HAP-1 (cell line): ENCODE measurements at regions not wholly inside any gene's neighbourhood (a gene's known extent, or its start where the extent isn't known, plus 50 kb on each side); places are given as distances from the start of the nearest gene placed in this dataset.

Source experiments
- DNase-seq, 2 experiments: peaks; one replicate each; pipeline ENCODE4 v3.0.0-alpha.2; 2016 to 2020; ENCODE audit warnings: low spot score in 2 of 2
- H3K27me3 ChIP-seq: fragments of 250-450 bp; sonication (Bioruptor Pico); 2 replicates; pipeline ENCODE4 v1.5.1; 2020; ENCODE audit warnings: low read depth, mild to moderate bottlenecking, moderate library complexity
- H3K36me3 ChIP-seq: fragments of 250-450 bp; sonication (Bioruptor Pico); replicated peaks from 2 replicates; pipeline ENCODE4 v1.5.1; 2020; ENCODE audit warnings: mild to moderate bottlenecking
- H3K4me1 ChIP-seq: fragments of 250-450 bp; sonication (Bioruptor Pico); 2 replicates; pipeline ENCODE4 v1.5.1; 2020; ENCODE audit warnings: mild to moderate bottlenecking
- H3K4me3 ChIP-seq: fragments of 250-450 bp; sonication (Bioruptor Pico); 2 replicates; pipeline ENCODE4 v1.5.1; 2020; ENCODE audit warnings: mild to moderate bottlenecking, moderate library complexity
- H3K9me3 ChIP-seq: fragments of 250-450 bp; sonication (Bioruptor Pico); 2 replicates; pipeline ENCODE4 v1.5.1; 2020; ENCODE audit warnings: mild to moderate bottlenecking, moderate library complexity
- in situ Hi-C: fragments of 300-500 bp; cut with MboI; formaldehyde crosslinking; loops from 3 replicates; pipeline ENCODE4 v1.14.3; 2020; ENCODE audit warnings: low sequenced_read_pairs, inconsistent platforms, mixed read lengths

DNA sequence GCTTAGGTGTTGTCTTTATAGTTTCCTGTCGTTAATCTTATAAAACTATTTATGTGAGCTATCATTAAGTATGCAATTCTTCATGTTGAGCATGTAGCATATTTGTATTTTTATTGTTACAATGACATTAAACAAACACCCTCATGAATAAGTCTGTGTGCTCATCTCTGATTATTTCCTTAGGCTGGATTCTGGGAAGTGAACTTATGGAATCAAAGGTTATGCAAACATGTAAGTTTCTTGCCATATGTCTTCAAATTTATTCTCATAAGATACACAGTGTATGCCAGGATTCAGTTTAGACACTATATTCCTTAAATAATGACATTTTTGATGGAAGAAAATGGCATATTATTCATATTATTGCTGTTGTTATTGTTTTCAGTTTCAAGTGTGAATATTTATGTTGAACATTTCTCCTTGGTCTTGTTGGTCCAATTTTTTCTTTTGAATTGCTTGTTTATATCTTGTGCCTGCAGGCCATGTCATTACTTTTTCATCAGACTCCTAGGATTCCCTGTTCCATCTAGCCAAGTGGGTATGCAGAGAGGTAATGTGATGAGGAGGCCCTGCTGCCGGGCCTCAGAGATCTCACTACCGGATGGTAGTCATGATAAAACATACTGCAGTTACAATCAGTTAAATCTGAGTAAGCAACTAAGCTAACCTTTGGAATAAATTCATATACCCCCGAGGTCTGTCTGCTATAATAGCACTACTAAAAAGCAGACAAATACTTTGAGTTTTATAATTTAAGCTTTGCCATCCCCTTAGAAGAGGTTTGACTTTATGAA, 684.3 kb upstream of the SGO1 start:
- H3K4me3 ChIP-seq = no peak overlapping the region
- no peaks in the 10 kb centered on the region for H3K4me1 ChIP-seq
- no peak for DNase-seq
- no peaks in the 10 kb centered on the region for H3K36me3 ChIP-seq
- no peaks in the 10 kb centered on the region for H3K9me3 ChIP-seq
- no peaks in the 10 kb centered on the region for H3K27me3 ChIP-seq
- in situ Hi-C loops = no loop called here

DNA sequence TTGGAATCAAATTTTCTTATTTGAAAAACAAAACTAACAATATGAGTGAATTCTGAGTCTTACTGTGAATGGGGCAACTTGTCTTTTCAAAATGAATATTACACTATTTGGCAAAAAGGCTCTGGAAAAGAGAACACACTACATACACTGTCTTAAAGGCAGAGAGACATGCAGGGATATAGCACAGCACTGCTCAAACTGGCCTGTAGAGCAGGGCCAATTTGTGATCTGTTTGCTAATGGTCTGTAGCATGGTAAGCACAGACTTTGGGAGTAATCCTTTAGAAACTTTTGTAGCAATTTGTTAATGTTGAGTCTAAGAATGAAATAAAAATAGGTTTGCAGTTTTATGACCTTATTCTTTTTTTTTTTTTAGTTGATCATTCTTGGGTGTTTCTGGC, 679.8 kb upstream of the SGO1 start:
- no peaks in the 10 kb centered on the region for H3K27me3 ChIP-seq
- no peak overlapping the region for H3K4me3 ChIP-seq
- in situ Hi-C loops = no loop called here
- no peaks in the 10 kb centered on the region for H3K9me3 ChIP-seq
- H3K4me1 ChIP-seq = peaks cover 8% of the 10 kb centered on the region
- H3K36me3 ChIP-seq = no peaks in the 10 kb centered on the region
- DNase-seq = no peak

DNA sequence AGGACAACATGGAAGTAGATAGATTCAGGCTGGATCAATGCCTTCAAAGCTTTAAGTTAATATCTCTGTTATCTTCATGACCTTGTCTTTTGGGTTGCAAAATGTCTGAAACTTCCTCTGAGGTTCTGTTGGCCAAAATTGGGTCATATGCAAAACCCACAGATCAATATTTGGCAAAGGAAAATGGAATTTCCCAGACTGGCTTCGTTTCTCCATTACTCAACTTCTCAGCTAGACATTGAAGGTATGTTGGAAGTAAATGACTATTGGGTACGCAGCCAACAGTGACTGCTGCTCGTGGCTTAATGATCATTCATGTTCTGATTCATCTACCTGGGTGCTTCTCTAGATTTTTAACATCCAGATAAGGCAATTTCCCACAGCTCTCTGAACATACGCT, 675.4 kb upstream of the SGO1 start:
- H3K27me3 ChIP-seq = no peaks in the 10 kb centered on the region
- no peak for DNase-seq
- no peaks in the 10 kb centered on the region for H3K36me3 ChIP-seq
- in situ Hi-C loops = no loop called here
- no peaks in the 10 kb centered on the region for H3K9me3 ChIP-seq
- no peak overlapping the region for H3K4me3 ChIP-seq
- H3K4me1 ChIP-seq = peaks cover 29% of the 10 kb centered on the region

DNA sequence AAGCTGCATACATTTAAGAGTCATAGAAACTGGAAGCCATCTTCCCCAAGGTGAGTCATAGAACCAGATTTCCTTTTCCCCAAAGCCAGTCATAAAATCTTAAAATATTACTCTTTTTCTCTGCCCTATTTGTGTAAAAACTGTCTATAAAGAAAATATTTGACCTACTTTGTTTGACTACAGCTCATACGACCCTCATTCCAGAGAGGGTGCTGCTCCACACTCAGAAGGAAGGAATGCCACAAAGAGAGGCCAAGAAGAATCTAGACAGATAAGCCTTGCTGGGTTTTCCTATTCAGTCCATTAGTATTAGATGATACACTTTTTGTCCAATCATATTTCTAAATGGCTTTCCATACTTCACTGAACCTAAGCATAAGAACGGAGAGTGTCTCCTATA, 671.6 kb upstream of the SGO1 start:
- in situ Hi-C loops = no loop called here
- Histone ChIP-seq H3K9me3 (no peaks in the 10 kb centered on the region), H3K4me1 (peaks cover 31% of the 10 kb centered on the region), H3K36me3 (no peaks in the 10 kb centered on the region), H3K4me3 (no peak overlapping the region), H3K27me3 (no peaks in the 10 kb centered on the region)
- DNase-seq = no peak

DNA sequence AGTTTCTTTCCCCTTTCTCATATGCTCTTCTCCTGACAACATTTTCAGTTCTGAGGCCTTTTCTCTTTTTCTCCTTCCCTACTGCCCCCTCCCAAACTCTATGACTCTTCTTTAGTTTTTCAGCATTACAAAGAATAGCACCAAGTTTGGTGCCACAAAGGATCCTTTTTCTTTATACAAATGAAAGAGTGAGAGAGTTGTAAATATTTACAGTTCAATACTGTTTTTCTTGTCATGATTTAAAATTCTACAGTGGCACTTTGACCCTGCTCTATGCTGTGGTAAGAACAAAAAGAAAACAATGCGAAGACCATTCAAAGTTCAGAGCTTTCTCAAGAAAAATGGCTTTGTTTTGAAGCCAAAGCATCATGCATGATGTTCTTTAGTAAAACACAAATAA, 667.9 kb upstream of the SGO1 start:
- Histone ChIP-seq H3K27me3 (no peaks in the 10 kb centered on the region), H3K36me3 (no peaks in the 10 kb centered on the region), H3K9me3 (no peaks in the 10 kb centered on the region), H3K4me3 (no peak overlapping the region), H3K4me1 (peaks cover 20% of the 10 kb centered on the region)
- in situ Hi-C loops = no loop called here
- peak in 1 of 2 experiments; percentile 26 for DNase-seq

DNA sequence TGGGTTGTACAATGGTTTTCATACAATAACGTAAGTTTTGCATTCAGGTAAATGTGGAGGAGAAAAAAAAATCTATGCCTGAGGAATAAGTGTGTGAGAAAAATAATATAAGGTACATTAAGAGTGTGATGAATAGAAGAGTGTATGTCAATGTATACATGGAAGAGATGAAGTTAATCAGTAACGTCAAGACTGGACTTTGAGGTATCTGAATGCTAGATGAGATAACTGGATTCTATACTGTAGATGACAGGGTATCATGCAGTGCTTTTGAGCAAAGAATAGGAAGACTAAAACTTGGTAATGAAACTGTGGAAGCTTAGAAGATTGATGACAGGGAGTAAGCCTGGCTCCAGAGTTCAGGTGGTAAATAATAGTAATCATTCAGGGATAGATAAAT, 666.7 kb upstream of the SGO1 start:
- in situ Hi-C loops = no loop called here
- Histone ChIP-seq H3K9me3 (no peaks in the 10 kb centered on the region), H3K36me3 (no peaks in the 10 kb centered on the region), H3K4me3 (no peak overlapping the region), H3K27me3 (no peaks in the 10 kb centered on the region), H3K4me1 (peaks cover 10% of the 10 kb centered on the region)
- DNase-seq = no peak

DNA sequence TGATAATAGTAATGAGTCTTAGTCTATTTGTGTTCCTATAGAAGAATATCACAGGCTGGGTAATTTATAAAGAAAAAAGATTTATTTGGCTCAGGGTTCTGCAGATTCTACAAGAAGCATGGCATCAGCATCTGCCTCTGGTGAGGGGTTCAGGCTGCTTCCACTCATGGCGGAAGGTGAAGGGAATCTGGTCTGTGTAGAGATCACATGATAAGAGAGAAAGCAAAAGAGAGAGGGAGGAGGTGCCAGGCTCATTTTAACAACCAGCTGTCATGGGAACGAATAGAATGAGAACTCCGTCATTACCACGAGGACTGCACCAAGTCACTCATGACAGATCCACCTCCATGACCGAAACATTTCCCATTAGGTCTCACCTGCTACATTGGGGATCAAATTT, 664.0 kb upstream of the SGO1 start:
- in situ Hi-C loops = no loop called here
- H3K4me1 ChIP-seq = peaks cover 7% of the 10 kb centered on the region

DNA sequence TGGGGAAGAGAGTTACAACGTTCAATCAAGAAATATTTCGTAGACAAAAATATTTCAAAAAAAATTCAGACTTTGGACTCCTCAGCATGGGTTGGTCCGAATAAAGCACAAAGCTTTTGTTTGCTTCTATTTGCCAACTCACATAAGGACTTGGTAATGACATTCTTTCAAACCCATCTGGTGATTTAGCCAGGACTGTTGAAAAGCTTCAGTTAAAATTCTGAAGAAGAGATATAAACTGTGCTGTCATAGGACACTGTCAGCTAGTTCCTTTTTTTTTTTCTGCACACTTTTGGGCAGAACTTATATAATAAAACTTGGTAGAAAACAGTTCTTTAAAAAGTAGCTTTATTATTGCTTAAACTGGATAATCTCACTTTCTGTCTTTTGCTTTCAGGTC, 660.8 kb upstream of the SGO1 start:
- Histone ChIP-seq H3K9me3 (no peaks in the 10 kb centered on the region), H3K36me3 (no peaks in the 10 kb centered on the region)
- no peak for DNase-seq

More for the DNA sequence above, 664.0 kb upstream of the SGO1 start:
- Histone ChIP-seq H3K36me3 (no peaks in the 10 kb centered on the region), H3K9me3 (no peaks in the 10 kb centered on the region), H3K27me3 (no peaks in the 10 kb centered on the region), H3K4me3 (no peak overlapping the region)
- no peak for DNase-seq

DNA sequence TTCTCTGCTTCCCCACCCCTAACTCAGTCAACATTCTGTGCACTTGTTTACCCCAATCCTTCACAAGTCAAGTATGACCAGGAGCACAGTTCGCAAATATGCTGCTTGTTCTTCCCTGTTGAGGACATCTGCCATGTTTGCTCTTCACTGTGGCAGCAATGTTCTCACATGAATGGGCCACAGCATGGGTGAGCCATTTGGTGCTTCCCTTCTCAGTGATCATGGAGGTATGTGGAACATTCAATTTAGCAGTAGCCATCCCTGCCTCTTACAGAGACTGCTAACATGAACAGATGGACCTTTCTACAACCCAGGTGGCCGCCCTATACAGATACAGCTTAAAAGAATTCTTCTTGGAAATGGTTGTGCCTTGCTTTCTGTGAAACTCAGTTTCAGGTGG, 660.1 kb upstream of the SGO1 start:
- Histone ChIP-seq H3K36me3 (no peaks in the 10 kb centered on the region), H3K9me3 (no peaks in the 10 kb centered on the region), H3K4me1 (no peaks in the 10 kb centered on the region), H3K4me3 (no peak overlapping the region), H3K27me3 (no peaks in the 10 kb centered on the region)
- in situ Hi-C loops = no loop called here
- no peak for DNase-seq

More for the DNA sequence above, 660.8 kb upstream of the SGO1 start:
- Histone ChIP-seq H3K27me3 (no peaks in the 10 kb centered on the region), H3K4me1 (no peaks in the 10 kb centered on the region), H3K4me3 (no peak overlapping the region)
- in situ Hi-C loops = no loop called here

DNA sequence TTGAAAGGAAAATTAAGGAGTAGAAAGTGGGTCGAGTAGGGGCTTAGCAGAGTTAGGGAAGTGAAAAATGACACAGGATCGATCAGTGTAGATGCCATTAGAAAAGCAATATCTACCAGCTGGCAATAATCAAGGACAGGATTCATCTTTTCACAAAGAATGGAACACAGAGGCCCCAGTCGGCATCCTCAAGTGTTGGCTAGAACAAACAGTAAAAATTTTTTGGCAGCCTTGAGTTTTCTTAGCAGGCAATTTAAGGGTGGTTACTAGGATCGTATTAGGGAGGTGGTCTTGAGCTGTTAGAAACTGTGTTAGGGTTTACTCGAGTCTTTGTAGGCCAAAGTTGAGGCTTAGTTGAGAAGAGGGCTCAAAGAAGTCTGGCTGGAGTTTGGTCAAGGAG, 658.8 kb upstream of the SGO1 start:
- H3K9me3 ChIP-seq = no peaks in the 10 kb centered on the region
- H3K27me3 ChIP-seq = no peaks in the 10 kb centered on the region
- no peak overlapping the region for H3K4me3 ChIP-seq
- no peaks in the 10 kb centered on the region for H3K36me3 ChIP-seq
- no peak for DNase-seq
- no peaks in the 10 kb centered on the region for H3K4me1 ChIP-seq
- in situ Hi-C loops = no loop called here

DNA sequence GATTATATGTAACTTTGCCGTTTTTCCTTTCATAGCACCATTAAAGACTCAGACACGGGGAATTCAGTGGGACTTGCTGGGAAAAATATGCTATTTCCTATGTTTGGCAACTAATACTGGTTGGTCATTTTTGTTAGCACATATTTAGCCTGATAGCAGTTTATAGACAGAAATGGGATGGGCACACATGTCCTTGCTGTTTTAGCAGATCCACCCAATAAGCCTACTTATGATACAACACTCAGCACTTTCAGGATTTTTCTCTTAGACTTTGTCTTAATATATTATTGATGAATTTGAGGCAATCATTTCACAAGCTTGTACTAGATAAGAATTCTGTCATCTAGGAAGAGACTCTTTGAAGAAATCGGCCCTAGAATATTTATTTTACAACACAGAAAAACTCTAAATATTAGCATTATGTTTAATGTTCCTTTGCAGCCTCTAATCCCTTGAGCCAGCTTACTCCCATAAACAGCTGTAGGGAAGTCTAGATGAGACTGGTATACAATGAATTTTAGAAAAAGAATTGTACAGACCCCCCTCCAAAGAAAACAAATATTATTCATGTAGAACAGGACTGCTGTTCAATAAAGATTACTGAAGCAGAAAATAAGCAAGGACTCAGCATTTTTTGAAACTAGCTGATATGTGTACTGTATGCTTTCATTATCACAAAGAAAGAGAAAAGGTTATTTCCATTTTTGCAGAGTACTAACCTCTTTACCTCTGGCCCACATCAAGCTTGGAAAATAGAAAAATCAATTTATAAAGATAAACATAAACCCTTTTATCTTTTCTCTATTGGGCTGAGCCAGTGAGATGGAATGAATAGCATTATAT, 656.8 kb upstream of the SGO1 start:
- DNase-seq = no peak
- no peak overlapping the region for H3K4me3 ChIP-seq
- no peaks in the 10 kb centered on the region for H3K27me3 ChIP-seq
- no peaks in the 10 kb centered on the region for H3K36me3 ChIP-seq
- in situ Hi-C loops = no loop called here
- no peaks in the 10 kb centered on the region for H3K9me3 ChIP-seq
- H3K4me1 ChIP-seq = no peaks in the 10 kb centered on the region

DNA sequence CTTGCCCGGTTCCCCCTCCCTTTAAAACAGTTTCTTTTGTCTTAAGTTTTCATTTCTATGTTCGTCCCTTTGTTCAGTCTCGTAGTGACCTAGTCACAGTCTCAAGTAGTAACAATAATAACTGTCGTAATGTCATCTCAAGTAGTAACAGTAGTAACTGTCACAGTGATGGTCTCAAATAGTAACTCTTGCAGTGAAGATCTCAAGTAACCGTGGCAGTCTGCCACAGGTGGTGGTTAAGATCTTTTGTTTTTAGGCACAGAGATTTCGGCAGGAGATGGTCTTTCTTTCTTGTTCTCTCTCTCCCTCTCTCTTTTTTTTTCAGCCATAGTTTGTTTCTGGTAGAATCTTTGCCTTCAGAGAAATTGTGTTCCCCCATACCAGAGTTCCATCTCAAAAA, 656.0 kb upstream of the SGO1 start:
- in situ Hi-C loops = no loop called here
- Histone ChIP-seq H3K4me1 (no peaks in the 10 kb centered on the region), H3K27me3 (no peaks in the 10 kb centered on the region), H3K4me3 (no peak overlapping the region), H3K36me3 (no peaks in the 10 kb centered on the region), H3K9me3 (no peaks in the 10 kb centered on the region)
- DNase-seq = no peak

DNA sequence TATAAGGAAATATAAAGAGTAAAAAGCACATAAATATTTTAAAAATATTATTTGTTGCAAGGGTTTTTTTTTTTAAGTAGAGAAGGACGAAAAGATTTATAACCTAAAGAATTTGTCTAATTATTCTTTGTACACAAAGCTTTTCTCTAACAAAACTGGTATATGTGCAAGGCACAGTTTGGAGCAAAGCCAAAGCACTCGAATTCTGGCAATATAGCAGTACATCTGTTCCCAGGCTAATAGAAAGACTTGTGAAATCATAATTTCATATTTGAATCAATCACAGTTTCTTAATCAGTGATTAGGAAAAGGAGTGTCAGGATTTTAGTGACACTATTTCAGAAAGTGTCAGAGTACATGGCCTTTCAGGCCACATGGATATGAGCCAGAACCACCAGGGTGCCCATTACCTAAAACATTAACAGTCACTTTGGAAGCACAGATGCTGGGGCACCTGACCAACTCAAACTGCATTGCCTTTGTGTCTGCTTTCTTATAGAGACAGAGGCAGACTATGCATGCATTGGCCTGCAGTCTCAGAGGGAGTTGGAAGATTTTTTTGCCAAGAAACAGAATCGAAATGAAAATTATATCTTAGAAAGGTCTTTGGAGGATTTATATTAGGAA, 651.8 kb upstream of the SGO1 start:
- in situ Hi-C loops = no loop called here
- DNase-seq = no peak
- no peaks in the 10 kb centered on the region for H3K4me1 ChIP-seq
- H3K9me3 ChIP-seq = no peaks in the 10 kb centered on the region
- H3K4me3 ChIP-seq = no peak overlapping the region
- H3K27me3 ChIP-seq = no peaks in the 10 kb centered on the region
- H3K36me3 ChIP-seq = no peaks in the 10 kb centered on the region

DNA sequence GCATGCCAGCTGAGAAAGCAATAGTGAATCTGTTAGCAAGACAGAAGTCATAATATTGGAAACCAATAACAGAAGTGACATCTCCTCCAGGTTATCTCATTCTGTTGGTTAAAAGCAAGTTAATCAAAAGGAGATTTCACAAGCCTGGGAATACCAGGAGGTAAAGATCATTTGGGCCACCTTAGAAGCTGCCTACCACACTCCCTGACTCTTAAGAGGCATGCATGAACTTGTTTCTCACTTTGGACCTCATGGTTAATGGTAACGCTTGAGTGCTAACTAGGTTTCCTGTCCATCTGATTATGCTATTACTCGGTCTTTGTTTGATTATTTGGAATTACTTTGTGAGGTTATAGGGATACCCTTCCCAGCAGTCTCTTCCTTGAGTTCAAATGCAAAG, 650.8 kb upstream of the SGO1 start:
- no peaks in the 10 kb centered on the region for H3K27me3 ChIP-seq
- H3K4me1 ChIP-seq = no peaks in the 10 kb centered on the region
- DNase-seq = no peak
- no peaks in the 10 kb centered on the region for H3K9me3 ChIP-seq
- no peak overlapping the region for H3K4me3 ChIP-seq
- no peaks in the 10 kb centered on the region for H3K36me3 ChIP-seq
- in situ Hi-C loops = no loop called here
